ENCODE measurements at regions not wholly inside any gene's neighbourhood (a gene's known extent, or its start where the extent isn't known, plus 50 kb on each side); places are given as distances from the start of the nearest gene placed in this dataset.

- Histone ChIP-seq H3K4me3 (ENCODE audit: low read depth, low read length) (no peak overlapping the region), H3K27me3 (ENCODE audit: control insufficient read depth, insufficient read depth, low read length) (no peaks in the 10 kb centered on the region), H3K36me3 (ENCODE audit: control insufficient read depth, insufficient read depth, low read length) (no peaks in the 10 kb centered on the region)
- no peak for DNase-seq (ENCODE audit: low read depth)
- TF ChIP-seq CTCF (IDR thresholded peaks at IDR 0.05; ENCODE audit: insufficient read depth, low read length, poor library complexity, severe bottlenecking) = no peak
These were observed 193.2 kb upstream of the MEX3C start for GRCh38 chr18:51390702-51391101.

GRCh38 chr18:51391215-51391614 is 193.7 kb upstream of the MEX3C start:
- no peak for TF ChIP-seq CTCF (IDR thresholded peaks at IDR 0.05; ENCODE audit: insufficient read depth, low read length, poor library complexity, severe bottlenecking)
- DNase-seq (ENCODE audit: low read depth) = no peak
- Histone ChIP-seq H3K4me3 (ENCODE audit: low read depth, low read length) (no peak overlapping the region), H3K27me3 (ENCODE audit: control insufficient read depth, insufficient read depth, low read length) (no peaks in the 10 kb centered on the region), H3K36me3 (ENCODE audit: control insufficient read depth, insufficient read depth, low read length) (no peaks in the 10 kb centered on the region)

GRCh38 chr18:51391731-51392130 is 194.2 kb upstream of the MEX3C start:
- DNase-seq (ENCODE audit: low read depth) = no peak
- H3K36me3 ChIP-seq (ENCODE audit: control insufficient read depth, insufficient read depth, low read length) = no peaks in the 10 kb centered on the region
- no peak overlapping the region for H3K4me3 ChIP-seq (ENCODE audit: low read depth, low read length)
- TF ChIP-seq CTCF (IDR thresholded peaks at IDR 0.05; ENCODE audit: insufficient read depth, low read length, poor library complexity, severe bottlenecking) = no peak
- no peaks in the 10 kb centered on the region for H3K27me3 ChIP-seq (ENCODE audit: control insufficient read depth, insufficient read depth, low read length)

- Histone ChIP-seq H3K27me3 (ENCODE audit: control insufficient read depth, insufficient read depth, low read length) (no peaks in the 10 kb centered on the region), H3K36me3 (ENCODE audit: control insufficient read depth, insufficient read depth, low read length) (no peaks in the 10 kb centered on the region), H3K4me3 (ENCODE audit: low read depth, low read length) (no peak overlapping the region)
- DNase-seq (ENCODE audit: low read depth) = no peak
- TF ChIP-seq CTCF (IDR thresholded peaks at IDR 0.05; ENCODE audit: insufficient read depth, low read length, poor library complexity, severe bottlenecking) = no peak
These were observed 200.0 kb upstream of the MEX3C start for GRCh38 chr18:51397347-51397962.

GRCh38 chr18:51398104-51398503 is 200.6 kb upstream of the MEX3C start:
- H3K27me3 ChIP-seq (ENCODE audit: control insufficient read depth, insufficient read depth, low read length) = no peaks in the 10 kb centered on the region
- DNase-seq (ENCODE audit: low read depth) = no peak
- H3K4me3 ChIP-seq (ENCODE audit: low read depth, low read length) = no peak overlapping the region
- TF ChIP-seq CTCF (IDR thresholded peaks at IDR 0.05; ENCODE audit: insufficient read depth, low read length, poor library complexity, severe bottlenecking) = no peak
- no peaks in the 10 kb centered on the region for H3K36me3 ChIP-seq (ENCODE audit: control insufficient read depth, insufficient read depth, low read length)

- no peaks in the 10 kb centered on the region for H3K27me3 ChIP-seq (ENCODE audit: control insufficient read depth, insufficient read depth, low read length)
- TF ChIP-seq CTCF (IDR thresholded peaks at IDR 0.05; ENCODE audit: insufficient read depth, low read length, poor library complexity, severe bottlenecking) = no peak
- H3K36me3 ChIP-seq (ENCODE audit: control insufficient read depth, insufficient read depth, low read length) = no peaks in the 10 kb centered on the region
- DNase-seq (ENCODE audit: low read depth) = no peak
- no peak overlapping the region for H3K4me3 ChIP-seq (ENCODE audit: low read depth, low read length)
These were observed 202.1 kb upstream of the MEX3C start for GRCh38 chr18:51399491-51400122.

All from kidney epithelial cell (primary cell).